Panc1 (cell line): ENCODE measurements at regions not wholly inside any gene's neighbourhood (a gene's known extent, or its start where the extent isn't known, plus 50 kb on each side); places are given as distances from the start of the nearest gene placed in this dataset.

ENCODE experiments used
- ATAC-seq: fragments of 200-7000 bp; cut with Tn5 transposase; 2 replicates; pipeline ENCODE4 v1.9.1; 2020; ENCODE audit warnings: mild to moderate bottlenecking, moderate library complexity
- BruUV-seq: library from RNA; stranded (reverse); fragments of 400-500 nt; replicated peaks from 2 replicates; lab custom pipeline; 2021; lab: Mats Ljungman, UMichigan
- CTCF ChIA-PET: fragments of 300-600 bp; sonication (Branson Sonifier 250); formaldehyde crosslinking; loops from one replicate; lab custom pipeline; 2022; ENCODE audit warnings: antibody characterized with exemption; lab: Charles Lee
- POLR2A ChIA-PET: fragments of 300-600 bp; sonication (Branson Sonifier 250); formaldehyde crosslinking; loops from one replicate; lab custom pipeline; 2022; ENCODE audit warnings: antibody characterized with exemption; lab: Charles Lee
- DNase-seq: peaks from one replicate; pipeline ENCODE4 v3.0.0-alpha.2; 2010; ENCODE audit warnings: low read depth, low spot score
- H3K27ac ChIP-seq: 2 replicates; pipeline ENCODE4 v1.5.1; 2011; ENCODE audit warnings: mild to moderate bottlenecking, low read length, inconsistent platforms
- H3K27me3 ChIP-seq: fragments of 200-500 bp; sonication (Bioruptor generic); 2 replicates; pipeline ENCODE4 v1.6.0; 2014; ENCODE audit warnings: low read length, inconsistent platforms; ENCODE audit not compliant: control insufficient read depth, insufficient read depth
- H3K36me3 ChIP-seq: fragments of 200-500 bp; sonication (Bioruptor generic); 2 replicates; pipeline ENCODE4 v1.5.1; 2014; ENCODE audit warnings: inconsistent platforms, mild to moderate bottlenecking, low read length, moderate library complexity; ENCODE audit not compliant: control insufficient read depth, insufficient read depth
- H3K4me1 ChIP-seq: 2 replicates; pipeline ENCODE4 v1.5.1; 2011; ENCODE audit warnings: inconsistent platforms, mild to moderate bottlenecking, low read length, moderate library complexity; ENCODE audit not compliant: control insufficient read depth, insufficient read depth
- H3K4me3 ChIP-seq, 2 experiments: 2 replicates each; pipeline ENCODE4 v1.5.1; 2011 to 2012; ENCODE audit warnings: low read depth in 2 of 2, low read length in 2 of 2, mild to moderate bottlenecking in 2 of 2, inconsistent platforms in 1 of 2, moderate library complexity in 1 of 2
- H3K9me3 ChIP-seq: fragments of 200-500 bp; sonication (Bioruptor generic); 2 replicates; pipeline ENCODE4 v1.5.1; 2014; ENCODE audit warnings: low read depth, mild to moderate bottlenecking, inconsistent platforms, low read length, moderate library complexity; ENCODE audit not compliant: control insufficient read depth, insufficient read depth
- POLR2AphosphoS5 ChIP-seq: IDR thresholded peaks from 2 replicates; pipeline ENCODE4 v1.6.1; 2012; ENCODE audit warnings: mild to moderate bottlenecking, low read depth, low read length, moderate library complexity
- SIN3A ChIP-seq: IDR thresholded peaks from 2 replicates; pipeline ENCODE4 v1.6.1; 2012; ENCODE audit warnings: low read depth, mild to moderate bottlenecking, low read length, moderate library complexity, borderline replicate concordance; ENCODE audit not compliant: insufficient read depth
- TCF7L2 ChIP-seq: IDR thresholded peaks from 2 replicates; pipeline ENCODE4 v1.6.1; 2011; ENCODE audit warnings: mild to moderate bottlenecking, low read depth, low read length, inconsistent platforms
- in situ Hi-C: cut with HindIII; loops from 2 replicates; pipeline ENCODE4 v1.10.0; 2016; ENCODE audit warnings: low sequenced_read_pairs, low pct_unique_long_range_greater_than_20kb
- intact Hi-C: fragments of 100-400 bp; cut with micrococcal nuclease; formaldehyde crosslinking; loops from one replicate; pipeline ENCODE4 v1.10.0; 2022; ENCODE audit not compliant: unreplicated experiment
- TF ChIP-seq, protein P1 (sequence below): fragments of 450-650 bp; IDR thresholded peaks from 2 replicates; pipeline ENCODE4 v1.5.1; 2017; ENCODE audit warnings: mild to moderate bottlenecking
- TF ChIP-seq, protein P2 (sequence below), 2 experiments: IDR thresholded peaks; 2 replicates each; pipeline ENCODE4 v1.6.1; 2011 to 2012; ENCODE audit warnings: low read depth in 2 of 2, control low read depth in 1 of 2, low read length in 1 of 2, mild to moderate bottlenecking in 1 of 2, moderate library complexity in 1 of 2; ENCODE audit not compliant: insufficient read depth in 1 of 2

GRCh38 chr4:152039691-152040090 lies 278.9 kb upstream of the GATB start:
- TF ChIP-seq POLR2AphosphoS5 (no peak), TCF7L2 (no peak), SIN3A (no peak)
- TF ChIP-seq, protein P1, sequence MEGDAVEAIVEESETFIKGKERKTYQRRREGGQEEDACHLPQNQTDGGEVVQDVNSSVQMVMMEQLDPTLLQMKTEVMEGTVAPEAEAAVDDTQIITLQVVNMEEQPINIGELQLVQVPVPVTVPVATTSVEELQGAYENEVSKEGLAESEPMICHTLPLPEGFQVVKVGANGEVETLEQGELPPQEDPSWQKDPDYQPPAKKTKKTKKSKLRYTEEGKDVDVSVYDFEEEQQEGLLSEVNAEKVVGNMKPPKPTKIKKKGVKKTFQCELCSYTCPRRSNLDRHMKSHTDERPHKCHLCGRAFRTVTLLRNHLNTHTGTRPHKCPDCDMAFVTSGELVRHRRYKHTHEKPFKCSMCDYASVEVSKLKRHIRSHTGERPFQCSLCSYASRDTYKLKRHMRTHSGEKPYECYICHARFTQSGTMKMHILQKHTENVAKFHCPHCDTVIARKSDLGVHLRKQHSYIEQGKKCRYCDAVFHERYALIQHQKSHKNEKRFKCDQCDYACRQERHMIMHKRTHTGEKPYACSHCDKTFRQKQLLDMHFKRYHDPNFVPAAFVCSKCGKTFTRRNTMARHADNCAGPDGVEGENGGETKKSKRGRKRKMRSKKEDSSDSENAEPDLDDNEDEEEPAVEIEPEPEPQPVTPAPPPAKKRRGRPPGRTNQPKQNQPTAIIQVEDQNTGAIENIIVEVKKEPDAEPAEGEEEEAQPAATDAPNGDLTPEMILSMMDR = no peak
- TF ChIP-seq, protein P2, sequence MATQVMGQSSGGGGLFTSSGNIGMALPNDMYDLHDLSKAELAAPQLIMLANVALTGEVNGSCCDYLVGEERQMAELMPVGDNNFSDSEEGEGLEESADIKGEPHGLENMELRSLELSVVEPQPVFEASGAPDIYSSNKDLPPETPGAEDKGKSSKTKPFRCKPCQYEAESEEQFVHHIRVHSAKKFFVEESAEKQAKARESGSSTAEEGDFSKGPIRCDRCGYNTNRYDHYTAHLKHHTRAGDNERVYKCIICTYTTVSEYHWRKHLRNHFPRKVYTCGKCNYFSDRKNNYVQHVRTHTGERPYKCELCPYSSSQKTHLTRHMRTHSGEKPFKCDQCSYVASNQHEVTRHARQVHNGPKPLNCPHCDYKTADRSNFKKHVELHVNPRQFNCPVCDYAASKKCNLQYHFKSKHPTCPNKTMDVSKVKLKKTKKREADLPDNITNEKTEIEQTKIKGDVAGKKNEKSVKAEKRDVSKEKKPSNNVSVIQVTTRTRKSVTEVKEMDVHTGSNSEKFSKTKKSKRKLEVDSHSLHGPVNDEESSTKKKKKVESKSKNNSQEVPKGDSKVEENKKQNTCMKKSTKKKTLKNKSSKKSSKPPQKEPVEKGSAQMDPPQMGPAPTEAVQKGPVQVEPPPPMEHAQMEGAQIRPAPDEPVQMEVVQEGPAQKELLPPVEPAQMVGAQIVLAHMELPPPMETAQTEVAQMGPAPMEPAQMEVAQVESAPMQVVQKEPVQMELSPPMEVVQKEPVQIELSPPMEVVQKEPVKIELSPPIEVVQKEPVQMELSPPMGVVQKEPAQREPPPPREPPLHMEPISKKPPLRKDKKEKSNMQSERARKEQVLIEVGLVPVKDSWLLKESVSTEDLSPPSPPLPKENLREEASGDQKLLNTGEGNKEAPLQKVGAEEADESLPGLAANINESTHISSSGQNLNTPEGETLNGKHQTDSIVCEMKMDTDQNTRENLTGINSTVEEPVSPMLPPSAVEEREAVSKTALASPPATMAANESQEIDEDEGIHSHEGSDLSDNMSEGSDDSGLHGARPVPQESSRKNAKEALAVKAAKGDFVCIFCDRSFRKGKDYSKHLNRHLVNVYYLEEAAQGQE (IDR thresholded peaks at IDR 0.05; ENCODE audit: insufficient read depth in 1 of 2, low read depth in 2 of 2, low read length in 1 of 2) = no peak
- CTCF ChIA-PET = no interaction called here
- POLR2A ChIA-PET = no interaction called here

GRCh38 chr4:152039023-152039481 lies 278.2 kb upstream of the GATB start:
- BruUV-seq = no TSS peak
- no peaks in the 10 kb centered on the region for H3K9me3 ChIP-seq
- intact Hi-C loops (no loop called here), in situ Hi-C loops (no loop called here)
- H3K4me3 ChIP-seq = no peak overlapping the region
- no peaks in the 10 kb centered on the region for H3K4me1 ChIP-seq
- H3K27ac ChIP-seq = no peak overlapping the region
- no peaks in the 10 kb centered on the region for H3K36me3 ChIP-seq
- ATAC-seq = no peak
- ChIA-PET CTCF (no interaction called here), POLR2A (no interaction called here)
- DNase-seq = no peak
- no peak for TF ChIP-seq SIN3A
- TF ChIP-seq TCF7L2 = no peak
- TF ChIP-seq POLR2AphosphoS5 = no peak
- TF ChIP-seq, protein P2 (IDR thresholded peaks at IDR 0.05; ENCODE audit: insufficient read depth in 1 of 2, low read depth in 2 of 2, low read length in 1 of 2) = no peak
- TF ChIP-seq, protein P1 = no peak
- H3K27me3 ChIP-seq = no peaks in the 10 kb centered on the region

More at GRCh38 chr4:152039691-152040090, 278.9 kb upstream of the GATB start:
- intact Hi-C loops (no loop called here), in situ Hi-C loops (no loop called here)
- no peak overlapping the region for H3K4me3 ChIP-seq
- ATAC-seq = no peak
- H3K9me3 ChIP-seq = no peaks in the 10 kb centered on the region
- H3K27me3 ChIP-seq = no peaks in the 10 kb centered on the region
- no peak overlapping the region for H3K27ac ChIP-seq
- DNase-seq = no peak
- no TSS peak for BruUV-seq
- H3K36me3 ChIP-seq = no peaks in the 10 kb centered on the region
- no peaks in the 10 kb centered on the region for H3K4me1 ChIP-seq
